Non-pigmented ciliary epithelial cell (primary cell): ENCODE measurements at regions not wholly inside any gene's neighbourhood (a gene's known extent, or its start where the extent isn't known, plus 50 kb on each side); places are given as distances from the start of the nearest gene placed in this dataset.
"Not testable (repeated sequence)": the region's sequence is repeated elsewhere in the genome, so short reads cannot be mapped to it uniquely, and the experiment has no call there.

Experiments
- DNase-seq: peaks from one replicate; pipeline ENCODE4 v3.0.0-alpha.2; 2010; ENCODE audit warnings: low read depth

DNA sequence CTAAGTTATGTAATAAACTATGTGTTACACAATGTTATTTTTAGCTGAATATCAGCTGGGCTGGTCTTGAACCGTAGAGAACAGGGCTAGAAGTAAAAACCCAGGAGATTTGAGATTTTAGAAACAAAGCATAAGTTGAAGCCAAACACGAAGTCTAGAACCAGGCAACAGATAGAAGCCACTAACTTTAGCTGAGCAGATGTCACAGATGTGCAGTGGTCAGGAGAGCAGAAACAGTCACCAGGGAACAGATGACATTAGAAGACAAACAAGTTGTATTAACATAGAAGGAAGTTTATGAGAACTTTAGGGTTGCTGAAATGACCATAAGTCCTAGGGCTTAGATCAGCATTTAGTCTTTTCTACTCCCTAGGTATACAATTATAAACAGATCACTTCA lies 731.0 kb downstream of the ZNF385D start:
- DNase-seq: no peak

DNA sequence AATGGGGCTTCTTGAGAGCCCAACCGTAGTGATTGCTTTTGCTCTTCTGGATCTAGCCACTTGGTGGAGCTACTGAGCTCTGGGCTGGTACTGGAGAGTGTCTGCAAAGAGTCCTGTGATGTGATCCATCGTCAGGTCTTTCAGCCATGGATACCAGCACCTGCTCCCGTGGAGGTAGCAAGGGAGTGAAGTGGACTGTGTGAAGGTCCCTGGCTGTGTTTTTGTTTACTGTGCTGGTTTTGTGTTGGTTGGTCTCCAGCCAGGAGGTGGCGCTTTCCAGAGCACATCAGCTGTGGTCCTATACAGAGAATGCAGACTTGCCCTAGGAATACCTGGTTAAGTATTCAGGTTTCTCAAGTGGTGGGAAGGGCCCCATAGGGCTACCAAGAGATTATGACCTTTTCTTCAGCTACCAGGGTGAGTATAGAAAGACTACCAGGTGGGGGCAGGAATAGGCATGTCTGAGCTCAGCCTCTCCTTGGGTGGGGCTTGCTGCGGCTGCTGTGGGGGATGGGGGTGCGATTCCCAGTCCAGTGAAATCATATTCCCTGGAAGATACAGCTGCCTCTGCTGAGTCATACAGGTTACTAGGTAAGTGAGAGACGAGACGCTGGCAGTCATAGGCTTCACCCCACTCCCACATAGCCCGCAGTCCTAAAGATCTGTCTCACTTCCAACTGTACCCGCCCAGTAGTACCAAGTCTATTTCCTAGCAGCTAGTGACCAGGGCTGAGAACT lies 733.7 kb downstream of the ZNF385D start:
- no peak for DNase-seq

DNA sequence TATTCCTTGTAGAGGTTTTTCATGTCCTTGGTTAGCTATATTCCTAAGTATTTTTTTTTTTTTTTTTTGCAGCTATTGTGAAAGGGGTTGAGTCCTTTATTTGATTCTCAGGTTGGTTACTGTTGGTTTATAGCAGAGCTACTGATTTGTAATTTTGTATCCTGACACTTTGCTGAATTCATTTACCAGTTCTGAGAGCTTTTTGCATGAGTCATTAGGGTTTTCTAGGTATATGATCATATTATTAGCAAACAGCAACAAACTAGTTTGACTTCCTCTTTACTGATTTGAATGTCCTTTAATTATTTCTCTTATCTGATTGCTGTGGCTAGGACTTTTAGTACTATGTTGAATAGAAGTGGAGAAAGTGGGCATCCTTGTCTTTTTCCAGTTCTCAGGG lies 737.4 kb downstream of the ZNF385D start:
- DNase-seq: no peak

DNA sequence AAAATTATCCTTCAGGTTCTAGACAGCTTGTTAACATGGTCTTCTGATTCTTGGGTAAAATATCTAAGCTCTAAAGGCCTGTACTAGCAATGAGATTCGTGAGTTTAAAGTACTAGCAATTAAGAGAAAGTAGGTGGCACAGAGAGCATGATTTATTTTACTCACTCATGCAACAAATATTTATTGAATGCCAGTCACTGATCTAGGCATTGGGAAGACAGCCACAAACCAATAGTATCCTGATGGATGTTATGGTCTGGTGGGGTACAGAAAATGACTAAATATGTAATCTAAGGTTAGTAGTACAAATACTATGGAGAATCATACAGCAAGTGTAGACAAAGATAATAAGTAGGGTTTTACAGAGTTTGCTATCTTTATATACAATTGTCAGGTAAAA lies 751.3 kb downstream of the ZNF385D start:
- DNase-seq: no peak

DNA sequence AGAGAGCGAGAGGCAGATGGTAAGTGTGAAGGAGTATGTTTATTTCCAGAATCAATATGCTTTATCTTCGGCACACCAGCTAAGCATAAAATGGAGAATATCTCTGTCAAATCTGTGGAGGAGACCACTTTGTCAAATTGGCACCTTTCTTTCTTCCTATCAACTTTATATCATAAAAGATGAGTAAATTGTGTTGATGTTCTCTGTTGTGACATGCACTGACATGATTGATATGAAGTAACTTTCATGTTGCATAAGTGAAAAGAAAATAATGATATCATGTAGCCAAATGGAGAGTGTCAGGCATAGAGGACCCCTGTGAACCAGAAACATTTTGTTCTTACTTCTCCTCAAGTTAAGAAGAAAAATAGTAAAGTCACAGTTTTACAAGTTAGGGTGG lies 753.8 kb downstream of the ZNF385D start:
- DNase-seq: no peak

DNA sequence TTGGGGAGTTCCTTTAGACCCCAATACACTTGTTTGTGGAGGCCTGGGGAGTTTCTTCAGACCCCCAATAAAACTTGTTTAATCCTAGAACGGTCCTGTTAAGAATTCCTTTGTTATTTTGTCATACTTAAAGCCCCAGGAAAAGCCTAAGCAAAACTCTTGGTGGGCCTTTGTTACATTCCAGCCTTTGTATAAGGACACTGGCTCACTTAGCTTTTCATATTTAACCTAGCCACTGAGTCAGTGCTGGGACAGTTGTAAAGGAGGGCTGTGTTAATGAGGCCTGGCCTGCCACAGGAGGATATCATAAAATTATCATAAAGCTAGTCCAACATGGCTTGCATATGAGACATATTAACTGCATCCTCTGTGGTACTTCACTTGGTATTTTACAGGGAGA lies 760.1 kb downstream of the ZNF385D start:
- DNase-seq: no peak

DNA sequence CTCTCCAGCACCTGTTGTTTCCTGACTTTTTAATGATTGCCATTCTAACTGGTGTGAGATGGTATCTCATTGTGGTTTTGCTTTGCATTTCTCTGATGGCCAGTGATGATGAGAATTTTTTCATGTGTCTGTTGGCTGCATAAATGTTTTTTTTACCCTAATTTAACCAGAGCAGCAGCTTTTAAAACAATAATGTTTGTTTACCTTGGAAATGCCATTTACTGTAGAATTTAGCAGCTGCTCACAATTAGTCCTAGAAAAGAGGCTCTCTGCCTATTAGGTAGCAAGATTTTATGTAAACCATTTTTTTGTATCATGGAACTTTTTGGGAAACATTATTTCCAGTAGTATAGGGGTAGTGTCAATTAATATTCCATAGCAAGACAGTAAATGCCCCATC lies 761.4 kb downstream of the ZNF385D start:
- not testable (repeated sequence) for DNase-seq

DNA sequence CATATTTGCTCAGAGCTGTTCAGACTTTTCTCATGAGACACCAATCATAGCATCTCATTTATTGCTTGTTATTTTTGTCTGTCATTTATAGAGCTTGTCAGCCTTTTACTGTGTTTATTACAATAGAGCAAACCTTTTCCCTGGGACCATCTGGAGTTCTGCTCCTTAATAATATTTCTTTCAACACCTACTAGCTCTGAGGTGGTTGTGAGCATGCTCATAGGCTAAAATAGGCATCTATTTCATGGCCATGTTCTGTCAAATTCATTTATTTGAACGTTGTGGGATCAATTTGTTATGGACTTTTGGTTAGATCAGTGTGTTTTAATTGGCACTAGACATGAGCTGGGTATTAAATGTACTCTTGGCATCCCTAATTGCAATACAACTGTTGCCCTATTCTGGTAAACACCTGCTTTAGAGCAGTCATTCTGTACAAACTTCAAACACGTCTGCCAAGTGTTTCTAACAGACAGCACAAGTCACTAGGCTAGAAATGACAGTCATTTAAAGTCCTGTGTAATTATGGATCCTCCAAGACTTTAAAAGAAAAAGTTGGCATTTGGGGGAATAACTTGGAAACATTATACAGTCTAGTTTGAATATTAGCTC lies 766.3 kb downstream of the ZNF385D start:
- no peak for DNase-seq

DNA sequence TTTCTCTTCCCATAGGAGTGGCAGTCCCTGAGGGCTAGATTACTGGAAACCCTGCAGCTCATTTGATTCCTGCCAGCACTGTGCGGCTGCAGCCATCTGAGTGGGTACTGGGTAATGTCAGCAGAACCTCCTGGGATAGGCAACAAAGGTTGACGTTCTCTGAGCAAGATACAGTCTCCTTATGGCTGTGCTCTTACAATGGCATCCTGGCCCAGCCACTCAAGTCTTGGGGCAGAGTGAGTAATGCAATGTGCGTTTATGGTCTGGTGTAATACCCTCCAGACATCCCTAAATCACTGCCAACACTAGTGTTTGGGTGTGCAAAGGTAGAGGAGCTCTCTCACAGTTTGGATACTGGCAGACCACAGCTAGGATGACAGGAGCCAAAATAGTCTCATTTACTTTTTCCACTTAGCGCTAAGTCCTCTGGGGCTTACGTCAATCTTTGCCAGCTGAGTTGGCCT lies 775.8 kb downstream of the ZNF385D start:
- DNase-seq: no peak

DNA sequence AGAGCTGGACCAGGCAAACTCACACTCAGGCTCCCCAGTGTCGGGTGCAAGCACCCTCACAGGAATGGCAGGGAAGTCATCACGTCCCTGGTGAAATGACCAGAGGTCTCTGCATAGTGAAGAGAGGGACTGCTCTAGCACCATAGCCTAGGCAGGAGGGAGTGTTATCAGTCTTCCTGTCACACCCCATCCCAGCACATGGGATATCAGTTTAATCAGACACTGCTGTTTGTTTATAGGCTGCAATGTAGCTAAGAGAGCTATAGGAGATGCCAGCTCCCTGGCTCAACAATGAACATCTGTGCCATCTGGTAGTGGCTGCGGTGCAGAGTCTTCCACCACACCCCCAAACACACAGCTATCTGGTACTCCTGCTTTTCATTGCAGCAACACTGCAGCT lies 776.6 kb downstream of the ZNF385D start:
- no peak for DNase-seq

DNA sequence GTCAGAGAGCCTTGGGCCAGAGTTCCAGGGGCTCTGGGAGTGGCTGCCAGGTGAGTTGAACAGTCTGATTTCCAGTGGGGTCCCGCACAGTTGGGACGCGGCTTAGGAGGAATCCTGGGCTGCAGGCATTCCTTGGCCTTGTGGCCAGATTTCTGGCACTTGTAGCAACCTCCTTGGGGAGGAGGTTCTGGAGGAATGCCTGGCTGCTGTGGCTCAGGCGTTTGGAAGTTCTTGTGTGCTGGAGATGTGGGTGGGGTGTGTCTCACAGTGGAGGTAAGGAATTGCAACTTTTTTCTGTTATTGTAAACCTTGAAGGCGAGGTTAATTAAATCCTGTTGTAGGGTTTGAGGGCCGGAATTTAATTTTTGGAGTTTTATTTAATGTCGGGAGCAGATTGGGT lies 780.2 kb downstream of the ZNF385D start:
- not testable (repeated sequence) for DNase-seq

DNA sequence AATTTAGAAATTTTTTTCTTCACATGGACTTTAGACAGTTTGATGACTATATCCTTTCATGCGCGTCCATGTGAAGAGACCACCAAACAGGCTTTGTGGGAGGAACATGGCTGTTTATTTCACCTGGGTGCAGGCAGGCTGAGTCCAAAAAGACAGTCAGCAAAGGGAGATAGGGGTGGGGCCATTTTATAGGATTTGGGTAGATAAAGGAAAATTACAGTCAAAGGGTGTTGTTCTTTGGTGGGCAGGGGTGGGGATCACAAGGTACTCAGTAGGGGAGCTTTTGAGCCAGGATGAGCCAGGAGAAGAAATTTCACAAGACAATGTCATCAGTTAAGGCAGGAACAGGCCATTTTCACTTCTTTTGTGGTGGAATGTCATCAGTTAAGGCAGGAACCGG lies 781.5 kb upstream of the SGO1 start:
- not testable (repeated sequence) for DNase-seq

DNA sequence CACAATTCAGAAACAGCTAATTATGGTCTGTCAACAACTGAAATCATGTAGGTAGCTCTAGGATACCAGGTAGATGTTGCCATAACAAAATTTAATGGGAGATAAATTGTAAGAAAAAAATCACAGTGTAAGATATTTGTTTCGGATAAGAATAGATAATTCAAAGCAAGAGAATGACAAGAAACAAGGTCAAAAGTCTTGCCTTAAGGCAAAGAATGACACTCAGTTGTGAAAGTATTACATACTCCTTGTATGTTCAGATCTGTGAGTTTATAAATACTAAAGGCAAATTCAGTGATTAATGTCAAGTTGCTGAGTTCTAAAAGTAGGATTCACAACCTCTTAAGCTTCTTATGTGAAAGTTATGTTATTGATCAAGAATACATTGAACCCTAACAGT lies 772.2 kb upstream of the SGO1 start:
- no peak for DNase-seq

DNA sequence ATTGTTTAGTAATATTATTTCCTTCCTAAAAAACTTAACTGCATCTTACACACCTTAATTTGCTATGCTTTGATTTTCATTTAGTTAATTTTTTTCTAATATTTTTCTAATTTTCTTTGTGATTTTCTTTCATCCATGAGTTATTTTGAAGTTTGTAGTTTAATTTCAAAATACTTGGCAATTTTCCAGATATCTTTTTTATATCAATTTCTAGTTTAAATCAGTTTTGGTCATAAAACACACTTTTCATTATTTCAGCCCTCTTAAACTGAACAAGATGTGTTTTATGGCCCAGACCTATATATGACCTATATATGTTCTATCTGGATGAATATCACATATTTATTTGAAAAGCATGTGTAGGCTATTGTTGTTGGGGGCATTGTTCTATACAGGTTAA lies 759.9 kb upstream of the SGO1 start:
- no peak for DNase-seq

DNA sequence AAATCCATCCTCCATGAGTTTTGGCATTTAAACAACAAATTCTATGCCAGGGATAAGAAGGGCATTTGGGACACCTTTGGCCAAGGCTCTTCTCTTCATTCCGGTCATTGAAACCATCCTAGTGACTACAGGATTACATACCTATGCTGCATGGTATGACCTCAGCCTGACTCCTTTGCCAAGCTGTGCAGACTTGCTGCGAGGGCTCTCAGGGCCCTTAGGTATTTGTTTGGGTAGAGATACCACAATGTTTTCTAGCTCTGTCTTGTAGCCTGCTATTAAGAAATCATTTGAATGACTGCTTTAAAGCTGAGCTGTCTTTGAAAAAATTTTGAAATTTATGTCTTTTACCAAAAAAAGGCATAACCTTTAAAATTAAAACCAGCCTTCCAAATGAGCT lies 749.8 kb upstream of the SGO1 start:
- DNase-seq: no peak

DNA sequence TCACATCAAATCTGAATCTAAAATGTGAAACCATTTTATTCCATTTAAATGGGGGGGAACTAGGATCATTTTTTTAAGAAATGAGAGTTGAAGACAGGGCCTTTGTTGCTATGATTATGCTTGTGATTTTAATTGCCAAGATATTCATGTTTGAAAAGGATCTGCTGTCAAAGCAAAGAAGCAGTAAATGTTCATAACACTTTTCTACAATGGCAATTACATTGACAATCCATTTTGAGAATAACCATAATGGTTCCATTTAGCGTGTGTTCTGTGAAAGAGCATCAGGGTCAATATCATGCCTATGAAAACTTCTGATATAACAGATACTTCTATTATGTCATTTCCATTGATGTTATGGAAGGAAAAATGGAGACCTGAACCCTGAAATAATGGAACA lies 745.8 kb upstream of the SGO1 start:
- no peak for DNase-seq

DNA sequence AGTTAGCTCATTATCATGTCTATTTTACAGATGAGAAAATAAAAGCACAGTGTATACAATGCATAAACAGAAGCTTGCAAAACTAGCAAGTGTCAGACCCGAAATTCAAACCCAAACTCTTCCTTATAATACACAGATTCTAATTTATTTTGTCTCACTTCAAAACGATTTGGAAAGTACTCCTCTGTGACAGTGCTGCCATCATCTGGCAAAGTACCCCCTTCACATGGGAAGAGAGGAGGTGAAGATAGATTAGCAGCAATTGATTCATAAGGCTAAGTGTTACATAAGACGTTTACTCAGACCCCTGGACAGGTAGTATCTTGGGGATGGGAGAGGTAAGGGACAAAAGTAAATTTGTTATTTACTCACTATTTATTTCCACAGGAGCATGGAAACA lies 744.0 kb upstream of the SGO1 start:
- DNase-seq: no peak

DNA sequence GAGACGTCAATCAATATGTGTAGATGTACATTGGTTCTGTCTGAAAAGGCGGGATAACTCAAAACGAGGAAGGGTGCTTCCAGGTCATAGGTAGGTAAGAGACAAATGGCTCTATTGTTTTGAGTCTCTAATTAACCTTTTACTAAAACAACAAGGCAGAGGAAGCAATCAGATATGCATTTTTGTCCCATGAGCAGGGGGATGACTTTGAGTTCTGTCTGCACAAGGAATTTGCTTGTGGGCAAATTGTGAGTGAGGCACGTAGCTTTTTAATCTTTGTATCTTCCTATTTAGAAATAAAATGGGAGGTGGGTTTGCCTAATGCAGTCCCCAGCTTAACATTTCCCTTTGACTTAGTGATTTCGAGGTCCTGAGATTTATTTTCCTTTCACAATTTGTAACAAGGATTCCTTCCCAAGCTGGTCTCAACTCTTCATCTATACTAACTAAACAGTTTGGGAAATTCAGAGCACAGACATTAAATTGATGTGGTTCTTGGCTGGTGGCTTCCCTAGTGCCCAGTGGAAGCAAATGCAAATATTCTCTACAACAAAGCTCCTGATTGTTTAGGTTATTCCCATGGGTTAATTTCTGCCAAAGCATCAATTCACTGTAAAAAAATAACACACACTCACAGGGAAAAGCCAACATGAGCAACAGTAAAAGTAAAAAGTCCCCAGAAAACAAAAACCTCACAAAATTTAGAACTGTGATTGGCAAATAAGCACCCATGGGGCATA lies 738.8 kb upstream of the SGO1 start:
- no peak for DNase-seq

DNA sequence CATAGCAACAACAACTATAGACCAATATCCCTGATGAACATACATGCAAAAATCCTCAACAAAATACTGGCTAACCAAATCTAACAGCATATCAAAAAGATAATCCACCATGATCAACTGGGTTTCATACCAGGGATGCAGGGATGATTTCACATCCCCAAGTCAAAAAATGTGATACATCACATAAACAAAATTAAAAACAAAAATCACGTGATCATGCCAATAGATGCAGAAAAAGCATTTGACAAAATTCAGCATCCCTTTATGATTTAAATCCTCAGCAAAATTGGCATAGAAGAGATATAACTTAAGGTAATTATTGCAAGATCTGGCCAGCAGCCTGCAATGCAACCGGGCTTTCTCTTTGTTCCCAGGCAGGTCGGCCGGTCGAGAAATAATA lies 735.1 kb upstream of the SGO1 start:
- not testable (repeated sequence) for DNase-seq

DNA sequence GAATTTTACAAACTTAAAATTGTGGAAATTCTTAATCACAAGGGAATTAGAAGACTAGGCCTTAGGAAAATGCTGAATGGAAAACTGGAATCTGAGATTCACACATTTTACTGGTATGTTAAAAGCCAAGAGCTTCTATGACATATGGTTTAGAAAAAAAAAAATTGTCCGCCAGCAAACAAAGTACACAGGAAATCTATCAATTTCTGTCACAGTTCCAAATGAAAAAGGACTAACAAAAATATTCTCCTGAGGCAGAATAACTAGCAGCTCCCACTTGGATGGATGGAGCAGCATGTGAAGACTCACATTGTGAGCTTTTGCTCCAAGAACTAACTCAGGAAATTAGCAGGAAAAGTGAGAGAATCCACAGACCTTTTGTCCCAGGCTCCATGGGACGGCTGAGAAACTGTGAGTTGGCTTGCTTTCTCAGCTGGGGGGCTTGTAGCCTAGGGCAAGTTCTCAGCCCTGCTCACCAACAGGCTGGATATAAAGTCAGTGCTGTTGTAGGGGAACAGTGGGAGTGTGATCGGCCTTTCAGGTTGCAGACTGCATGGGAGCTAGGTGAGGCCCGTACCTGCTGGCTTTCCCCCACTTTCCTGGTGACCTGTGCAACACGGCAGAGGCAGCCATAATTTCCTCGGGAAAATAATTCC lies 731.1 kb upstream of the SGO1 start:
- DNase-seq: no peak

DNA sequence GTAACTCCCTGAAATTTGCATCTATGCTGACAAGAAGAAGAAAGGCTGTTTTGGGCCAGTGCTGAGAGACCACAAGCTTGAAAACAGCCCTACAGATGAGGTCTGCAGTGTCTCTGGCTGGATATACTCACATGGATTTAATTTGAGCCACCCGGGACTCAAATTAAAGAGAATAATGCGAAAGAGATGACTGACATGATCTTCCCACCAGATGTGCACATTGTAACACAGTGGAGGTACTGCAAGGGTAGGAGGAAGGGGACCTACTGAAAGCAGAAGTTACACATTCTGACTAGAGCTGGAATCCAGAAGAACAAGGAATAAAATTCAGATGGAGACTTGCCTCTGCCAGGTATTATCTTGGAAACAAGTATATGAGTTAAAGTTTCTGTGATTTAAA lies 728.3 kb upstream of the SGO1 start:
- no peak for DNase-seq

DNA sequence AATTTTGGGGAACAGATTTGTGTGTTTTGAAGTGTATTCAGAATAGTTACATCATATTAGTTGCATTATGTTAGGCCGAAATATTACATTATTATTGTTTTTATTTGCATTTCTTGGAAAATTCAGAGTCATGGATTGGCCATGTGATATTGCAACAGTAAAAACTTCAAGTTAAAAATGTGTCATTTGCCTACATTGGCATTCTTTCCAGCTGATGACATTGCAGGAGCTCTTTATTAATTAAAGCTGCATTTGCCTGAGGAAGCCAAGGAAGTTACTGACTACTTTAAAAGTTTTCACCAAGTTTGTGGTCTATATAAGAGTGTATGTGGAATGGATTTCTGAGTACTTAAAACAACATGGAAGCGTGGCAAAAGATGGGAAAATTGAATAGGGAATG lies 726.4 kb upstream of the SGO1 start:
- DNase-seq: no peak

DNA sequence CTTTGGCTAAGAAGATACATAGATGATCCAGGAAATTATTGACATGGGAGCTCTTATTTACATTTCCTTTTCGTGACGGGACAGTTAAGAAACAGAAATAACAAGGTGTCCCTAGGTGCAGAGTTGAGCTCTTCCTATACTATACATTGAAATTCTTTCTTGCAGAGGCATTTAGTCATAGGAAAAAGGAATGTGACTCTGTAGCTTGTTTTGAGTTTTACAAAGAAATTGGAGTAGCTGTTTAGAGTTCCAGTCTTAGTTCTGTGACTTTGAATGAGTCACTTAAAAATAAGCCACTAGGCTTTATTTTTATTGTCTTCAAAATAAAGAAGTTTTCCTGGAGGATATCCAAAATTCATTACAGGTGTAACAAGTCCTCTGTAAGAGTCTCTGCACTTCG lies 723.5 kb upstream of the SGO1 start:
- DNase-seq: no peak
